Activated naive CD8-positive, alpha-beta T cell (primary cell): ENCODE measurements at regions not wholly inside any gene's neighbourhood (a gene's known extent, or its start where the extent isn't known, plus 50 kb on each side); places are given as distances from the start of the nearest gene placed in this dataset.
"Not testable (repeated sequence)": the region's sequence is repeated elsewhere in the genome, so short reads cannot be mapped to it uniquely, and the experiment has no call there.

Experiments
- H3K27ac Mint-ChIP-seq: one replicate; pipeline ENCODE4 v1.8.0; 2021; ENCODE audit warnings: mixed read lengths
- H3K27me3 Mint-ChIP-seq: one replicate; pipeline ENCODE4 v1.8.0; 2021; ENCODE audit warnings: mixed read lengths
- H3K36me3 Mint-ChIP-seq: one replicate; pipeline ENCODE4 v1.8.0; 2021; ENCODE audit warnings: mixed read lengths
- H3K4me1 Mint-ChIP-seq: one replicate; pipeline ENCODE4 v1.8.0; 2021; ENCODE audit warnings: low read depth, mixed read lengths
- H3K4me3 Mint-ChIP-seq: one replicate; pipeline ENCODE4 v1.8.0; 2021; ENCODE audit warnings: mild to moderate bottlenecking, mixed read lengths
- H3K9me3 Mint-ChIP-seq: one replicate; pipeline ENCODE4 v1.8.0; 2021; ENCODE audit warnings: low read depth, mixed read lengths

DNA sequence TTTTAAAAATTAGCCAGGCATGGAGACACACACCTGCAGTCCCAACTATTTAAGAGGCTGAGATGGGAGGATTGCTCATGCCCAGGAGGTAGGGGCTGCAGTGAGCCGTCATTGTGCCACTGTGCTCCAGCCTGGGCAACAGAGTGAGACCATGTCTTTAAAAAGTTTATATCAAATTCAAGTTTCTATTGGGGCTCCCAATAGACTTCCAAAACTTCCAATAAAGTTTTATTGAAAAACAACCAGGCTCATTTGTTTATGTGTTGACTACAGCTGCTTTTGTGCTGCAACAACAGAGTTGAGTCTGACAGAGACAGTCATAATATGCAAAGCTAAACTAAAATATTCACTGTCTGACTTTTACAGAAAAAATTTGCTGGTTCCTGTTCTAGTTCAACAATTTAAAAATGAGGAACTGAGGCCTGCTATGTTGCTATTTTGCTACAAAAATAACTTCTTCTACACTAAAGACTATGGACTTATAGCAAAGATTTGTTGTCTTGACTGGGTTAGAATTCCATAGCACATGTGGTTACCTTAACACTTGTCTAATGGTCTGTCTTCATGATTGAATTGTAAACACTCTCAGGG is 63.3 kb upstream of the RELL1 start:
- Mint-ChIP-seq H3K9me3 (no peaks in the 10 kb centered on the region), H3K4me3 (no peak overlapping the region), H3K36me3 (no peaks in the 10 kb centered on the region), H3K27me3 (no peaks in the 10 kb centered on the region), H3K27ac (no peak overlapping the region), H3K4me1 (peaks cover 22% of the 10 kb centered on the region)

DNA sequence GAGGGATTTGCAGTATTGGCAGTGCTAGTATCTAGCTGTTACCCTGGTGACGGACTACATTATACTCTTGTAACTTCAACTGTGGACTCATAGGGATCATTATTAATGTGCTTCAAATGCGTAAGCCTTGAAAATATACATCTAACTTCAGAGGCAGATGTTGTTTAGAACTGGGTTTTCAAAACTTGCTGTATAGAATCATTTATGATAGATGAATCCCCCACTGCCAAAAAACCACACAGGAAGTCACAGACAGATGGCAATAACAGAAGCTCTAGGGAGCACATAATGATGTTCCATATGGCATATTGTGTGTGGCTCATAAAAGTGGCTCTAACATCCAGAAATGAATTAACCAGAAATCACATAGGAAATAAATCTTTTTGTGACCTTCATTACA is 62.3 kb upstream of the RELL1 start:
- Mint-ChIP-seq H3K27ac (no peak overlapping the region), H3K4me1 (peaks cover 16% of the 10 kb centered on the region), H3K36me3 (no peaks in the 10 kb centered on the region), H3K27me3 (no peaks in the 10 kb centered on the region), H3K4me3 (no peak overlapping the region), H3K9me3 (no peaks in the 10 kb centered on the region)

DNA sequence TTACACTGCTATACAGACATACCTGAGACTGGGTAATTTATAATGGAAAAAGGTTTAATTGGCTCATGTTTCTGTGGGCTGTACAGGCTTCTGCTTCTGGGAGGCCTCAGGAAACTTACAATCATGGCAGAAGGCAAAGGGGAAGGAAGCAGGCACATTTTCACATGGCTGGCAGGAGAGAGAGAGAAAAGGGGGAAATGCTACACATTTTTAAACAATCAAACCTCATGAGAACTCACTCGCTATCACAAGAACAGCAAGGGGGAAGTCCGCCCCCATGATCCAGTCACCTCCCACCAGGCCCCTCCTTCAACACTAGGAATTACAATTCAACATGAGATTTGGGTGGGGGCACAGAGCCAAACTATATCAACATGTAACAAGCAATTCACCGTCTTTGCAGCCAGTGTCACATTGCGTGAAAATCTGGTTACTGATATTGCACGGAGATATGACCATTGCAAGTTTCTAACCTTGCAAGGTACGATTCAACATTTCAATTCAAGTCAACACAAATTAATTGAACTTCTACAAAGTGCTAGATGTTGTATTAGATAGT is 61.7 kb upstream of the RELL1 start:
- H3K27ac Mint-ChIP-seq, result no peak overlapping the region
- H3K4me3 Mint-ChIP-seq, result no peak overlapping the region
- no peaks in the 10 kb centered on the region for H3K27me3 Mint-ChIP-seq
- H3K36me3 Mint-ChIP-seq, result no peaks in the 10 kb centered on the region
- peaks cover 16% of the 10 kb centered on the region for H3K4me1 Mint-ChIP-seq
- no peaks in the 10 kb centered on the region for H3K9me3 Mint-ChIP-seq

DNA sequence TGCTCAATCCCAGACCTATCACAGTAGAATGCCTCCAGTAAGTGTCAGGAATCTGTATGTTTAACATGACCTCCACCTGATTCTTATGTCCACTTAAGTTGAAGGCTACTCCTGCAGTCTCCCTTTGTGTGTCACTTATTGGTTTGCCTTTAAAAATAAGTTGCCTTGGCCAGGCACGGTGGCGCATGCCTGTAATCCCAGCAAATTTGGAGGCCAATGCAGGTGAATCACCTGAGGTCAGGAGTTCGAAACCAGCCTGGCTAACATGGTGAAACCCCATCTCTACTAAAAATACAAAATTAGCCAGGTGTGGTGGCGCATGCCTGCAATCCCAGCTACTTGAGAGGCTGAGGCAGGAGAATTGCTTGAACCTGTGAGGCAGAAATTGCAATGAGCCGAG is 60.7 kb upstream of the RELL1 start:
- not testable (repeated sequence) for H3K36me3 Mint-ChIP-seq, H3K4me3 Mint-ChIP-seq, H3K27me3 Mint-ChIP-seq, H3K9me3 Mint-ChIP-seq, H3K27ac Mint-ChIP-seq
- H3K4me1 Mint-ChIP-seq, result peaks cover 16% of the 10 kb centered on the region

DNA sequence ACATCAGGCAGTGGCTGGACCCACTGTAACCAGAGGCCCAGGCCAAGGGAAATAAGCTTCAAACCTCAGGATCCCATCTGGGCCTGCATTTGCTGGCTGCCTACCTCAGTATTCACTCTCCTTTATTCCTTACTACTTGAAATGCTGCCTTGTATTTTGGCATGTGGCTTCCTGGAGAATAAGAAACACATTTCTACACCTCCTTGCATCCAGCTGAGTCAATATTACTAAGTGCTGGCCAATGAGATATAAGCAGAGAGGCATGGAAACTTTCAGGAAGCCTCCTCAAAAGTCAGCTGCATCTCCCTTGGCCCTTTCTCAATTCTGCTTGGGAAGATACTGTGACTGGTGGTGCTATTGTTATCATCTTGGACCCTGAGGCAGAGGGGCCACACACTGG is 59.8 kb upstream of the RELL1 start:
- Mint-ChIP-seq H3K9me3 (no peaks in the 10 kb centered on the region), H3K27ac (no peak overlapping the region), H3K36me3 (no peaks in the 10 kb centered on the region), H3K27me3 (no peaks in the 10 kb centered on the region), H3K4me1 (peaks cover 16% of the 10 kb centered on the region), H3K4me3 (no peak overlapping the region)

DNA sequence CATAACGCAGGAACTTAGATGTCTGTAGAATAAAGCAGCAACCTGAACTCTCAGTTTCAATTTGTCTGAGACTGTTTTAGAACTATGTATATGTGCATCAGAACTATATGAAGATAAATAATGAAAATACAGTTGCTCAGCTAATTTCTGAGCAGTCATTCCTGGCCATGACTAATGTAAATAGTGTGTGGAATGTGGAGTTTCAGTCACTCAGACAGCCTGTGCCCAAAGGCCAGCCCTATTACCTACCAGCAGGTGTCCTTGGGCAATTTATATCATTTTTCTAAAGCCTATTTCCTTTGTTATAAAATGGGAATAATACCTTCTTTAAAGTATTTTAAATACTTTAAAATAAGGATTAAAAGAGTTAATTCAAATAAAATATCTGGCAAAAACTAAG is 56.0 kb upstream of the RELL1 start:
- no peak overlapping the region for H3K27ac Mint-ChIP-seq

DNA sequence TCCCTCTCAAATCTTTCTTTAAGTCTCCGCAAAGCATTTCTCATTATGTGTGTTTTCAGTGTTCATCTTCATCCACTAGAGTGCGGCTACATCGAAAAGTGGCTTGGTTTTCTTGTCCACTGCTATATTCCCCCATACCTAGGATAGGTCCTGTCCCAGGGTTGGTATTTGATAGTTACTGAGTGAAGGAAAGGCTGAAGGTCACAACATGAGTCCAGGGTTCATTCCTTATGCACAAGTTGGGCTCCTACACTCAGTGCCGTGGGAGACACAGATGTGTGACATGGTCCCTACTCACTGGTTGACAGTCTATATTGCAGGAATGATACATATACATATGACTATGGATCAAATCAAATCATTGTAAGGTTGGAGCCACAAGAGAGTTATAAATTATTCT is 55.4 kb upstream of the RELL1 start:
- Mint-ChIP-seq H3K9me3 (no peaks in the 10 kb centered on the region), H3K4me1 (no peaks in the 10 kb centered on the region), H3K4me3 (no peak overlapping the region), H3K27me3 (no peaks in the 10 kb centered on the region), H3K36me3 (no peaks in the 10 kb centered on the region), H3K27ac (no peak overlapping the region)

More for the DNA sequence above, 56.0 kb upstream of the RELL1 start:
- no peaks in the 10 kb centered on the region for H3K9me3 Mint-ChIP-seq
- no peaks in the 10 kb centered on the region for H3K4me1 Mint-ChIP-seq
- no peaks in the 10 kb centered on the region for H3K36me3 Mint-ChIP-seq
- no peaks in the 10 kb centered on the region for H3K27me3 Mint-ChIP-seq
- H3K4me3 Mint-ChIP-seq, result no peak overlapping the region

DNA sequence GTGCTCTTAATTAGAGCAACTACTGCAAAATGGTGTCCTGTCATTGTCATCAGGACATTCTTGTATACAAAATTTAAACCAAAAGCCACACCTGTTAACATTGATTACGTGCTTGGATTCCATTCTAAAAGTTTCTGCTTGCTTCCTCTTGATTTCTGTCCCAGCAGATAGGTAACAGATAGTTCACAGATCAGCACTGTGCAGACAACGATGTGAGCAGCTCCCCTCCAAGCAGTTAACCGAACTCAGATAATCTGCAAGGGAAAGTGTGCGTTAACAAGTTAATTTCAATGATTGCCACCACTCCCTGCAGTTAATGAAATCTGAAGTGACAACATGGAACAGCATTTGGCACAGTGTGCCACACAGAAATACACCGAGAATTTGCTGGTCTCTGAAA is 54.4 kb upstream of the RELL1 start:
- no peaks in the 10 kb centered on the region for H3K9me3 Mint-ChIP-seq
- H3K36me3 Mint-ChIP-seq, result no peaks in the 10 kb centered on the region
- no peak overlapping the region for H3K4me3 Mint-ChIP-seq
- no peaks in the 10 kb centered on the region for H3K27me3 Mint-ChIP-seq
- no peaks in the 10 kb centered on the region for H3K4me1 Mint-ChIP-seq
- no peak overlapping the region for H3K27ac Mint-ChIP-seq

DNA sequence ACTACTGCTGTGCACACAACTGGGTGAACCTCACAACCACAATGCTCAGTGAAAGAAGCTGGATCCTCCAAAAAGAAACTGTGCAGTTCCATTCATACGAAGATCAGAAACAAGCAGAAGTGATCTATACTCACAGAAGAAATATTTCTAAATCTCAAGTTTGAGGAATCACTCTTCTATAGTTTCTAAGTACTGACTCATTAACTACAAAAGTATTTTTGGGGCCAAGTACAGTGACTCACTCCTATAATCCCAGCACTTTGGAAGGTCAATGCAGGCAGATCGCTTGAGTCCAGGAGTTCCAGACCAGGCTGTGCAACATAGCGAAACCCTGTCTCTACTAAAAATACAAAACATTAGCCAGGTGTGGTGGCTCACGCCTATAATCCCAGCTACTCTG is 51.3 kb upstream of the RELL1 start:
- H3K27ac Mint-ChIP-seq, result no peak overlapping the region
- H3K36me3 Mint-ChIP-seq, result no peaks in the 10 kb centered on the region
- no peak overlapping the region for H3K4me3 Mint-ChIP-seq
- no peaks in the 10 kb centered on the region for H3K27me3 Mint-ChIP-seq
- H3K4me1 Mint-ChIP-seq, result no peaks in the 10 kb centered on the region
- no peaks in the 10 kb centered on the region for H3K9me3 Mint-ChIP-seq
